CD4-positive, CD25-positive, alpha-beta regulatory T cell (primary cell): ENCODE measurements at regions not wholly inside any gene's neighbourhood (a gene's known extent, or its start where the extent isn't known, plus 50 kb on each side); places are given as distances from the start of the nearest gene placed in this dataset.

Experiments used
- ATAC-seq, 2 donors: fragments of 150-1000 bp; cut with Tn5 transposase; one replicate each; pipeline ENCODE4 v1.10.0; 2021; ENCODE audit warnings: low read depth in 2 of 2, moderate number of reproducible peaks in 2 of 2, moderate library complexity in 1 of 2
- DNase-seq, 3 donors: peaks; one replicate each; pipeline versions ENCODE4 v3.0.0 to v3.0.0-alpha.2; 2012 to 2022; ENCODE audit warnings: mixed read lengths in 1 of 3
- H3K27ac ChIP-seq: one replicate; pipeline ENCODE4 v1.7.0; 2013; ENCODE audit warnings: mild to moderate bottlenecking, low read length; ENCODE audit not compliant: insufficient read depth, poor library complexity, severe bottlenecking
- H3K27me3 ChIP-seq: one replicate; pipeline ENCODE4 v1.7.0; 2013; ENCODE audit warnings: low read length; ENCODE audit not compliant: control insufficient read depth, insufficient read depth
- H3K36me3 ChIP-seq: one replicate; pipeline ENCODE4 v1.7.0; 2013; ENCODE audit warnings: mild to moderate bottlenecking, low read length, moderate library complexity; ENCODE audit not compliant: control insufficient read depth, insufficient read depth
- H3K4me1 ChIP-seq: 2 replicates; pipeline ENCODE4 v1.7.0; 2013; ENCODE audit warnings: mild to moderate bottlenecking, low read length; ENCODE audit not compliant: insufficient read depth, control insufficient read depth, poor library complexity, severe bottlenecking
- H3K4me3 ChIP-seq: one replicate; pipeline ENCODE4 v1.7.0; 2013; ENCODE audit warnings: low read depth, mild to moderate bottlenecking, low read length, moderate library complexity
- H3K9me3 ChIP-seq, 2 experiments: 1 replicate in 1 of 2; 2 replicates in 1 of 2; pipeline ENCODE4 v1.7.0; 2013; ENCODE audit warnings: low read length in 2 of 2, mild to moderate bottlenecking in 1 of 2, moderate library complexity in 1 of 2; ENCODE audit not compliant: control insufficient read depth in 2 of 2
- H3K27ac Mint-ChIP-seq, 3 donors: one replicate each; pipeline ENCODE4 v1.8.0; 2020 to 2022; ENCODE audit warnings: mild to moderate bottlenecking in 3 of 3, mixed read lengths in 3 of 3, moderate library complexity in 2 of 3
- H3K27me3 Mint-ChIP-seq: one replicate; pipeline ENCODE4 v1.8.0; 2022; ENCODE audit warnings: mild to moderate bottlenecking, mixed read lengths
- H3K36me3 Mint-ChIP-seq: one replicate; pipeline ENCODE4 v1.8.0; 2020; ENCODE audit warnings: mixed read lengths
- H3K4me1 Mint-ChIP-seq, 4 donors: one replicate each; pipeline ENCODE4 v1.8.0; 2020 to 2022; ENCODE audit warnings: mixed read lengths in 4 of 4, mild to moderate bottlenecking in 1 of 4
- H3K4me3 Mint-ChIP-seq, 4 donors: one replicate each; pipeline ENCODE4 v1.8.0; 2020 to 2022; ENCODE audit warnings: mild to moderate bottlenecking in 4 of 4, mixed read lengths in 4 of 4, moderate library complexity in 3 of 4
- H3K9me3 Mint-ChIP-seq, 7 donors: one replicate each; pipeline ENCODE4 v1.8.0; 2020 to 2022; ENCODE audit warnings: mixed read lengths in 7 of 7, mild to moderate bottlenecking in 3 of 7, moderate library complexity in 2 of 7

- no peaks in the 10 kb centered on the region for H3K36me3 ChIP-seq
- no peak for ATAC-seq
Observed at GRCh38 chrX:63935835-63936234, 150.8 kb upstream of the ARHGEF9 start.

DNA sequence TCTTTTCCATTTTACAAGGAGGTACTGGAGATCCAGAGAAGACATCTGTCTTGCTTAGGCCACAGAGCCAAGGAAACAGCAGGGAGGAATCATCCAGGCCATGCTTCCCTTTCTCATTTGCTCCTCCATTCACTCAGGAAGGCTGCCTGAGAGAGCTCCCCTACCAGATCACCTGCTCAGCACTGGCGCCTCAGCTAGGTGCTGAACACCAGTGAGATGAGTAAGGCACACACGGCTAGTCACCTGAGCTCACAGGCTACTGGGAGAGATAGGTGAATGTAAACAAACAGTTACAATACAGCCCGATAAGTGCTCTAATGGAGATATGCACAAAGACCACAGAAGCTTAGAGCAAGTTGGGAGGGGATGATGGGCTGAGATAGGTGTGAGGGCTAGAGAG lies 149.8 kb upstream of the ARHGEF9 start:
- peaks cover 0 to 9% (median 0%) of the 10 kb centered on the region in 7 donors for H3K9me3 Mint-ChIP-seq
- no peak for ATAC-seq
- H3K27ac Mint-ChIP-seq, result no peak overlapping the region
- Histone ChIP-seq H3K9me3 (peaks cover 0 to 2% of the 10 kb centered on the region in 2 experiments), H3K27me3 (no peaks in the 10 kb centered on the region), H3K4me3 (no peak overlapping the region), H3K27ac (no peak overlapping the region), H3K4me1 (no peaks in the 10 kb centered on the region), H3K36me3 (no peaks in the 10 kb centered on the region)
- H3K36me3 Mint-ChIP-seq, result no peaks in the 10 kb centered on the region
- no peaks in the 10 kb centered on the region for H3K27me3 Mint-ChIP-seq
- no peaks in the 10 kb centered on the region for H3K4me1 Mint-ChIP-seq
- no peak for DNase-seq
- H3K4me3 Mint-ChIP-seq, result no peak overlapping the region

More at GRCh38 chrX:63935835-63936234, 150.8 kb upstream of the ARHGEF9 start:
- Mint-ChIP-seq H3K4me3 (no peak overlapping the region), H3K36me3 (no peaks in the 10 kb centered on the region), H3K27ac (no peak overlapping the region), H3K9me3 (peaks cover 0 to 10% (median 0%) of the 10 kb centered on the region in 7 donors), H3K4me1 (no peaks in the 10 kb centered on the region), H3K27me3 (no peaks in the 10 kb centered on the region)
- Histone ChIP-seq H3K4me1 (no peaks in the 10 kb centered on the region), H3K27me3 (no peaks in the 10 kb centered on the region), H3K9me3 (peaks cover 0 to 2% of the 10 kb centered on the region in 2 experiments), H3K27ac (no peak overlapping the region), H3K4me3 (no peak overlapping the region)
- DNase-seq, result no peak

DNA sequence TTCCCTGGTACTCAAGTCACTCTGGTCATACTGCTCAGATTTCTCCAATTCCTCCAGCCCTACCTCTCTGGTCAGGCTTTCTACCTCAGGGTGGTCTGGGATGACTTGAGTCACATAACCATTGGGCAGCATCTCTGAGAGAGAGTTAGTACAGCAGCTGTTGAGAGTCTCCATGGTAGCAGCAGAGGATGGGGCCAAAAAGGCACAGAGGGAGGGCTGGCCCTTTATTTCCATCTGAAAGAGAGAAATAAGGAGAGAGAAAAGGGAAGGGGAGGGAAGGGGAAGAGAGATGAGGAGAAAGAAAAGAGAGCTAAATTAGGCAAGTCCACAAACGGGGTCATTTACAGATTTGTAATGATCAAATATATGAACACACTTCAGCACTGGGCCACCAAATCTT lies 149.1 kb upstream of the ARHGEF9 start:
- DNase-seq (no peak), ATAC-seq (no peak)
- Histone ChIP-seq H3K9me3 (peaks cover 0 to 2% of the 10 kb centered on the region in 2 experiments), H3K27me3 (no peaks in the 10 kb centered on the region), H3K36me3 (no peaks in the 10 kb centered on the region), H3K27ac (no peak overlapping the region), H3K4me3 (no peak overlapping the region), H3K4me1 (no peaks in the 10 kb centered on the region)
- peaks cover 0 to 8% (median 0%) of the 10 kb centered on the region in 7 donors for H3K9me3 Mint-ChIP-seq
- H3K4me3 Mint-ChIP-seq, result no peak overlapping the region
- no peak overlapping the region for H3K27ac Mint-ChIP-seq
- no peaks in the 10 kb centered on the region for H3K36me3 Mint-ChIP-seq
- H3K27me3 Mint-ChIP-seq, result no peaks in the 10 kb centered on the region
- H3K4me1 Mint-ChIP-seq, result no peaks in the 10 kb centered on the region

DNA sequence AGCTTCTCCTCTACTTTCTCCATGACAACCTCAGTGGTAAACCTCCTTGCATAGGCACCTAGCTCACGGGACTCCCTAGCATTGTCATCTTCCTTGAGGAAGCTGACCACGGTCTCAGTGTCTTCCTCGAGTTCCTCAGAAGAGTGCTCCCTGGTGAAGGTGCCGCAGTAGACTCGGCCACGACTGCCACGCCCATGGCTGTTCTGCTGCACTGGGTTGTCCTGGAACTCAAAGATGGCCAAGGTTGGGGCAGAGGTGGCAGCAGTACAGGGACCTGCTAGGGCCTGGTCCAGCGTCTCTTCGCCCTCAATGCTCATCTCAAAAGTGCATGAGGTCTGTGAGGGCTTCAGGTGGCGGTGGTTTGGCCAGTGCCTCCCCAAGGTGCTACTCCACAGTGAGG lies 147.9 kb upstream of the ARHGEF9 start:
- Mint-ChIP-seq H3K4me3 (no peak overlapping the region), H3K4me1 (no peaks in the 10 kb centered on the region), H3K9me3 (peaks cover 0 to 8% (median 3%) of the 10 kb centered on the region in 7 donors), H3K36me3 (no peaks in the 10 kb centered on the region), H3K27me3 (no peaks in the 10 kb centered on the region), H3K27ac (no peak overlapping the region)
- Histone ChIP-seq H3K9me3 (peaks cover 0 to 5% of the 10 kb centered on the region in 2 experiments), H3K36me3 (no peaks in the 10 kb centered on the region), H3K4me1 (no peaks in the 10 kb centered on the region), H3K27me3 (no peaks in the 10 kb centered on the region), H3K4me3 (no peak overlapping the region), H3K27ac (no peak overlapping the region)
- DNase-seq (no peak), ATAC-seq (no peak)

DNA sequence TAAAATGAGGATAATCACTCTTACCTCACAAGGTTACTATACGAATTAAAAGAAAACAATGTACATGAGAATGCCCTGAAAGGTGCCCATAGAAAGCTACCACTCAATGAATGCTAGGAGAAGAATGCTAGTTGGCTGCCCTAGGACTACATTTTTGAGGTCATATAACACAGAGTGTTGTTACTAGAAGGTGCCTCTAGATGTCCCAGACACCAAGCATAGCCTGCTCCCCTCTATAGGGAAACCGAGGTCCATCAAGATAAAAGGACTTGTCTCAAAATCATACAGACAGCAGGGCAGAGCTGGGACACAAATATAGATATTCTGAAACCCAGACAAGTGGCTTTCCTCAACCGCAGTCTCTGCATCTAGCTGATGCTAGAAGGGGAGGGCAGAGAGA lies 147.0 kb upstream of the ARHGEF9 start:
- no peaks in the 10 kb centered on the region for H3K27me3 ChIP-seq
- no peak overlapping the region for H3K27ac ChIP-seq
- H3K36me3 ChIP-seq, result no peaks in the 10 kb centered on the region
- Mint-ChIP-seq H3K36me3 (no peaks in the 10 kb centered on the region), H3K9me3 (peaks cover 0 to 8% (median 3%) of the 10 kb centered on the region in 7 donors), H3K4me1 (no peaks in the 10 kb centered on the region), H3K27me3 (no peaks in the 10 kb centered on the region), H3K4me3 (no peak overlapping the region), H3K27ac (no peak overlapping the region)
- DNase-seq (no peak), ATAC-seq (no peak)
- H3K4me3 ChIP-seq, result no peak overlapping the region
- H3K9me3 ChIP-seq, result peaks cover 0 to 5% of the 10 kb centered on the region in 2 experiments
- H3K4me1 ChIP-seq, result no peaks in the 10 kb centered on the region

DNA sequence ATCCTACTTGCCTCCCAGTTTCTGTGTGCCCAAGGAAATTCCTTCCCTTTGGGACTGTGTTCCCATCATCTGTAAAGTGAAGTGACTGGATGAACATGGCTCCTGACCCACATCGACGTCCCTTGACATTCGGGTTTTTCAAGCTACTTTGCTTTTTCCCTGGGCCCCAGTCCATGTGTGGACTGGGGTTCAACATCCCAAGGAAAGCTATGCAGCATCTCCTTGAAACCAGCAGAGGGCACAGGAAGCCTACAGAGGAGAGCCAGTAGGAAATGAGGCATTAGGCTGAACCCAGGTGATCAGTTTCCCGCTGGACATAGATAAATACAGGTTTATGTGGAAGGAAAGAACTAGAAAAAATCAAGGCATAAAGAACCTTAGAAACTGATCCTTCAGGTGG lies 145.1 kb upstream of the ARHGEF9 start:
- no peak for DNase-seq
- H3K9me3 Mint-ChIP-seq, result peaks cover 0 to 8% (median 1%) of the 10 kb centered on the region in 7 donors
- no peak overlapping the region for H3K27ac Mint-ChIP-seq
- peaks cover 0 to 2% of the 10 kb centered on the region in 2 experiments for H3K9me3 ChIP-seq
- no peaks in the 10 kb centered on the region for H3K4me1 ChIP-seq
- no peaks in the 10 kb centered on the region for H3K27me3 Mint-ChIP-seq
- no peaks in the 10 kb centered on the region for H3K36me3 ChIP-seq
- H3K4me3 Mint-ChIP-seq, result no peak overlapping the region
- H3K4me1 Mint-ChIP-seq, result no peaks in the 10 kb centered on the region
- no peaks in the 10 kb centered on the region for H3K36me3 Mint-ChIP-seq
- no peak overlapping the region for H3K27ac ChIP-seq
- no peak overlapping the region for H3K4me3 ChIP-seq
- ATAC-seq, result no peak
- no peaks in the 10 kb centered on the region for H3K27me3 ChIP-seq

DNA sequence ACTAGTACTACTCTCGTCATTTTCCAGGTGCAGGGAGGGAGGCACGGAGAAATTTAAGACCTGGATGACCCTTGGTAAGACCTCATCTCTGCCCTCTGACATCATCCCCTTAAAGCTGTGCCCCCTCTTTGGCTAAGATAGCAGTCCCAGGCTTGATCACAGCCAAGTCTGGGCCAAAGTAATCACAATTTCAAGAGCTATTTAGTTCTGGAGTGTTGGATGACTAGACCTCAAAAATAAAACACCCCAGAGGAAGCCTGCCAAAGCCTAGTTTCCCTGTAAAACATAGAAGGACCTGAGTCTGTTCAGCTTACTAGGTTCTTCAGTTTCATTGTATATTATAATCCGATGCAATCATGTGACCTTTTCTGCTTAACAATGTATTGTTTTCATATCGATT lies 144.6 kb upstream of the ARHGEF9 start:
- Mint-ChIP-seq H3K27ac (no peak overlapping the region), H3K27me3 (no peaks in the 10 kb centered on the region), H3K4me1 (no peaks in the 10 kb centered on the region)

DNA sequence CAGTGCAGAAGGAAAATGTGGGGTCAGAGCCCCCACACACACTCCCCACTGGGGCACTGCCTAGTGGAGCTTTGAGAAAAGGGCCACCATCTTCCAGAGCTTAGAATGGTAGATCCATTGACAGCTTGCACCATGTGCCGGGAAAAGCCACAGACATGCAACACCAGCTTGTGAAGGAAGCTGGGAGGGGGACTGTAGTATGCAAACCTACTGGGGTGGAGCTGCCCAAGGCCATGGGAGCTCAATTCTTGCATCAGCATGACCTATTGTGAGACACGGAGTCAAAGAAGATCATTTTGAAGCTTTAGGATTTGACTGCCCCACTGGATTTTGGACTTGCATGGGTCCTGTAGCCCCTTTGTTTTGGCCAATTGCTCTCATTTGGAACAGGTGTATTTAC lies 142.8 kb upstream of the ARHGEF9 start:
- Histone ChIP-seq H3K4me1 (no peaks in the 10 kb centered on the region), H3K36me3 (no peaks in the 10 kb centered on the region), H3K4me3 (no peak overlapping the region), H3K27ac (no peak overlapping the region), H3K9me3 (peaks cover 0 to 2% of the 10 kb centered on the region in 2 experiments), H3K27me3 (no peaks in the 10 kb centered on the region)
- DNase-seq (no peak), ATAC-seq (no peak)
- no peak overlapping the region for H3K27ac Mint-ChIP-seq
- H3K4me1 Mint-ChIP-seq, result no peaks in the 10 kb centered on the region
- H3K4me3 Mint-ChIP-seq, result no peak overlapping the region
- peaks cover 0 to 4% (median 1%) of the 10 kb centered on the region in 7 donors for H3K9me3 Mint-ChIP-seq
- H3K36me3 Mint-ChIP-seq, result no peaks in the 10 kb centered on the region
- H3K27me3 Mint-ChIP-seq, result no peaks in the 10 kb centered on the region

More for the DNA sequence above, 144.6 kb upstream of the ARHGEF9 start:
- no peaks in the 10 kb centered on the region for H3K36me3 Mint-ChIP-seq
- DNase-seq, result no peak
- Histone ChIP-seq H3K36me3 (no peaks in the 10 kb centered on the region), H3K4me3 (no peak overlapping the region), H3K27ac (no peak overlapping the region), H3K4me1 (no peaks in the 10 kb centered on the region), H3K9me3 (peaks cover 0 to 2% of the 10 kb centered on the region in 2 experiments), H3K27me3 (no peaks in the 10 kb centered on the region)
- no peak for ATAC-seq
- no peak overlapping the region for H3K4me3 Mint-ChIP-seq
- peaks cover 0 to 4% (median 1%) of the 10 kb centered on the region in 7 donors for H3K9me3 Mint-ChIP-seq
